HG02870 (cell line): ENCODE measurements at regions not wholly inside any gene's neighbourhood (a gene's known extent, or its start where the extent isn't known, plus 50 kb on each side); places are given as distances from the start of the nearest gene placed in this dataset.

ENCODE experiments used
- ATAC-seq: cut with Tn5 transposase; IDR thresholded peaks from one replicate; pipeline ENCODE4 v1.9.1; 2021; ENCODE audit warnings: mild to moderate bottlenecking, moderate library complexity; ENCODE audit not compliant: unreplicated experiment

GRCh38 chr5:147036691-147037245 lies 158.2 kb upstream of the PPP2R2B start:
- ATAC-seq: no peak

DNA sequence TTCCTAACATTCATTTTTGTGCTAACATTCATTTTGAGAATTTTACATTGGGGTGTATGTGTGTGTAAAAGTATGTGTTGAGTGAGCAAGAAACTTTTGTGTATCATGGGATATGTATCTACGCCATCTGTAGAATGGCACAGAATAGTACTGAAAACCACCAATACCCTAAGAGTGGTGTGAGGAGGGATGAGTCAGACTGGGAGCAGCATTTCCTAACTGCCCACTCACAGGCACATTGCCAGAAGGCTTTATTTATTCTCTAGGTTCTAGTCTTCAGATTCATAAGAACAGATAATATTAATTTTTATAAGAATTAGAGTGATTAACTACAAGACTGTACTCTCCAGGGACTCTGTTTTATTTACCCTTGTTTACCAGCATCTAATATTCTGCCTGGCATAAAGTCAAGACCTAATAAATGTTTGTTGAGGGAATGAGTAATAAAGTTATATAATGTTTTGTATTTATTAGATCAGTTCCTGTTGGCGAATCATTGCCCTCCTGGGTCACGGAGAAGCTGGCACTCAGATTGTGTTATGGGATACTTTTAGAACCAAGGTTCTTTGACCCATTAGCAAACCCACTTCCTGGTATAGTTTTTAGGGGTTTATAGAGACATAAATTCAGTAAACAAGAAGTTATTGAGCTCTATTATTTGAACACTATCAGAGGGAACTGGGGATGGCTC lies 159.1 kb upstream of the PPP2R2B start:
- ATAC-seq: no peak

GRCh38 chr5:147040856-147041255 lies 162.3 kb upstream of the PPP2R2B start:
- ATAC-seq: no peak

DNA sequence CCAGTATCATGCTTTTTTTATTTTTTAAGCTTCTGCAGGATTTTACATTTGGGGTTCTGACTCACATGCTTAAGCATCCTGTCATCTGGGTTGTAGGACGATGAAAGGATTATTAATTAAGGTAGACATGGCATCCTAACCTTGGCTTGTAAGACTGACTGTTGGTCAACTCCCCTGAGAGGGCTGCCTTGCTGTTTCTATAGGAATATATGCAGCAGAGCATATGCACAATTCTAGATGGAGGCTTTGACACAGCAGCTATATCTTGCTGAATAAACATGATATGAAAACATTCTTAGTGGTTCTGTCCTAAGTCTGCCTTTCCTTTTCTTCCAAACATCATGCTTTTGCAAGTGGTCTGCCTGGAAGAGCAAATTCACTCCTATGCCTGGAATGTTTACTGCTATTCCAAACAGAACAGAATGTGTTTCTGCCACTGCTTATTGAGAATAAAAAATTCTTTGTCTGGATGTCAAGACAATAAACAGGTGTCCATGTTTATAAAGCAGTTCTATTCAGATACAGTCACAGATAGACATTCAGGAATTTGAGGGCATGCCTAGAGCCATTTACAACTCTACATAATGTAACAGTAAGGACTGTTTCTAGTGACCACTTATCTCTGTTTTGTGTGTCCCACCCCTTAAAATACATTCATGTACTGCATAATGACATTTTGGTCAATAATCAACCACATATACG lies 166.2 kb upstream of the PPP2R2B start:
- no peak for ATAC-seq

DNA sequence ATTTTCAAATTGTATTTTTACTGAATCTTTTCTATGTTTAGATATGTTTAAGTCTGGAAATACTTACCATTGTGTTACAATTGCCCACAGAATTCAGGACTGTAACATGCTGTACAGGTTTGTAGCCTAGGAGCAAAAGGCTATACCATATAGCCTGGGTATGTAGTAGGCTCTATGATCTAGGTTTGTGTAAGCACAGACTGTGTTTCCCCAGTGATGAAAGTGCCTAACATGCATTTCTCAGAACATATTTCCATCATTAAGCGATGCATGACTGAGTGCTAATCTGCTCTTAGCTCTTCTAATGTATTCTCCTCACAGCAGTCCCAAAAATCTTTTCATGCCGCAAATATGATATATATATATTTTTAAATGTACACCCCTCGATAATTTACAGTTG lies 166.7 kb upstream of the PPP2R2B start:
- ATAC-seq: no peak

DNA sequence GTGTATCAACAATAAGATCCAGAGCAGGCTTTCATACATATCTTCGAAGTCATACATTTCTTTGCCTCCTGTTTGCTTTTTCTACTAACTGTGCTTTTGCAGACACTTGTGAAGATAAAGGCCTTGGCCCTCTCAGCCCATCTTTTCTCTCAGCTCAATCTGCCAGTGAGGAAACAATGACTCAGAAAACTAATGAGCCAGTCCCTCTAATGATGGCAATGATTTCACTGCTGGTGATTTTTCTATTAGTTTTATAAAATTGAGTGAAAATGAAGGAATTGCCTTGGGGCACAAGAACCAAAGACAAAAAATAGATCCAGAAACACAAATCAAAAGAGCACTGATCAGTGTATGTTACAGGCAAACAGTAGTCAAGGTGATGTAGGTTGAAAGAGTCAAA lies 167.7 kb upstream of the PPP2R2B start:
- no peak for ATAC-seq

DNA sequence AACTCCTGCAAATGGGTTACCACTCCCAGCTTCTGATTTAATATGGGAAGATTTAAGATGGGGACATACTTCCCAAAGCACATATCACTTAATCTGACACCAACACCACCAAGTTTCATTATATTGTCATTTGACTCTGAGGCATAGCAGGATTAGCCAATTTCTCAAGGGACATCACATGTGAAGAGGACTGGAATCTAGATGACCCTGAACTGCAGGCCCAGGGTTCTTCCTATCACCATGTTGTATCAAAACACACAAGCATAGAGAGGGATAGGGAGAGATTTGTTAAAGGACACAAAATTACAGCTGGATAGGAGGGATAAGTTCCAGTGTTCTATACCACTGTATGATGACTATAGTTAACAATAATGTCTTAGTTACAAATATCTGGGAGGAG lies 168.3 kb upstream of the PPP2R2B start:
- no peak for ATAC-seq

- no peak for ATAC-seq
These were observed 171.2 kb upstream of the PPP2R2B start for GRCh38 chr5:147049764-147050163.

DNA sequence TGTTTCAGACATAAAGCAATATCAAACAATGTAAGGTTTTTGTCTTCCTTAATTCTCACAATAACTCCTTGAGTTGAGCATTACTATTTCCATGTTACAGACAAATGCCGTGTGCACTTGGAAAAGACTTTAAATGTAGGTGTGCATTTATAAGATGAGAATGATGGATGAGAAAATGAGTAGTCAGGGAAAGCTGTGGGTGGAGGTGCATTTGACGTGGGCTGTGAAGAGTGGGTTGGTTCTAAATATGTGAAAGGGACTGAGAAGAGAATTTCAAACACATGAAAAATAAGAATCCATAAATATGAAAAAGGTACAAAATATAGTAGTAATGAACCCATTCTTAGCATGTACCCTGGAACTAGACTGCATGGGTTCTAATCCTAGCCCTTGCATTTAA lies 171.6 kb upstream of the PPP2R2B start:
- no peak for ATAC-seq

- ATAC-seq: no peak
These were observed 172.6 kb upstream of the PPP2R2B start for GRCh38 chr5:147051193-147051592.

- no peak for ATAC-seq
These were observed 174.0 kb upstream of the PPP2R2B start for GRCh38 chr5:147052519-147052918.

DNA sequence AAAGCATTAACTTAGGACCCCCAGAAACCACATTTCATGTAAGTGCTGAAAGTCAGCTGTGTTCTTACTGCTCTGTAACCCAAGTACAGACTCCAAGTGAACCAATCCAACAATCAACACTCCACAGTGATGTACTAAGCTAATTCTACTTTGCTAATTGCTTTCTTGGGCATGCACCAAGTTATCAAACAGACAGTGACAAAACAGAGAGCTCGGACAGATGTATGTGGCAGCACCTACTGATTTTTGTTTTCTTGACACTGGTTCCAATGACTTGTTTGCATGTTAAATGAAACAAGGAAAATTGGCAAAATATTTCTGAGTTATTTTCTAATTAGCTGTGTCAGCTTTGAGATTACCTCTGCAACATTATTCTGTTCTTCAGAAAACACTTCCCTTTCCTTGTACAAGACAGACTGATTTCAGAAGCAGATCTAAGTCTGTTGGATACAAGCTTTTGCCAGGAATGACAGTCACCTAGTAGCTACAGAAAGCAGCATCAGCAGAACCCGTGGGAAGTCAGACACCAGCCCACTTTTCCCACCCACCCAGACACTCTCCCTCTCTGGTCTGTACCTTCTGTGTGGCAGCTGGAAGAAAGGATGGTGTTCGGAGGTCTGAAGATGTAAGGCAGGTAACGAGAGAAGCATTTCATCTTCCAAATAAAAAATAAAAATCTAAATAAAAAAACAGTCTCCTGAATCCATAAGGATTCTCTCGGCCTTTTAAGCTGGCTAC lies 176.7 kb upstream of the PPP2R2B start:
- no peak for ATAC-seq

- ATAC-seq: no peak
These were observed 177.5 kb upstream of the PPP2R2B start for GRCh38 chr5:147055850-147056566.

GRCh38 chr5:147057051-147057450 lies 177.8 kb upstream of the STK32A start:
- no peak for ATAC-seq

- no peak for ATAC-seq
These were observed 173.4 kb upstream of the STK32A start for GRCh38 chr5:147061431-147061830.

DNA sequence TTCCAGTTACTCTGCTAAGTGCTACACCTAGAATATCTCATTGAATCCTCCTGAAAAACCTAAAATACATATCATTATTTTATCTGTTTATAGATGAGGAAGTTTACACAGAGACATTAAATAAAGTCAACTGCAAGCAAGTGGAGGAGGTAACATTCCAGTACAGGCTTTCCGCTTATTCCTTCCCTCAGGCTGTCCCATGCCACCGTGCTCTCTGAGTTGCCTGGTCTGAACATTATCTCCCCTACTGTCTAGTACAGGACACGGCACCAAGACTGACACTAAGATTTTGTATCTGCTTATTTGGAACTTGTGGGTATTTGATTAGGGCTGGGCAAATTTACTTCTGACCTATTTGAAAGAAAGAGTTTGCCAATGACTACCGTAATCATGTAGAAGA lies 172.4 kb upstream of the STK32A start:
- no peak for ATAC-seq

DNA sequence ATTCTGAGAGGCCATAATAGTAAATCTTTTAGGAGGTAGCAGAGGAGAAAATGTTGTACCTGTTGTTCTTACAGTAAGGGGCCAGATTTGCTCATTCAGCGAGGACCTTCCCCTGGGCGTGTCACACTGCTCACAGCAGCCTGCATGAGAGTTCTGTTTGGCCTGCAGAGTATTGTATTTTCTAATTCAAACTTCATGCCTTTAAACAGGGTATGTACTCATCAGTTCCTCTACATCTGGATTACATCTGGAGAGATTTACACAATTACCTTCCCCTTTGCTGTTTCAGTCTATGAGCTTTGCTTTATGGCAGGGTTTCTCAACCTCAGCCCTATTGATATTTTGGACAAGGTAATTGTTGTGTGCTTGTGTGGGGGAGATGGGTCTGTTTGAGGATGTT lies 170.9 kb upstream of the STK32A start:
- ATAC-seq: no peak

DNA sequence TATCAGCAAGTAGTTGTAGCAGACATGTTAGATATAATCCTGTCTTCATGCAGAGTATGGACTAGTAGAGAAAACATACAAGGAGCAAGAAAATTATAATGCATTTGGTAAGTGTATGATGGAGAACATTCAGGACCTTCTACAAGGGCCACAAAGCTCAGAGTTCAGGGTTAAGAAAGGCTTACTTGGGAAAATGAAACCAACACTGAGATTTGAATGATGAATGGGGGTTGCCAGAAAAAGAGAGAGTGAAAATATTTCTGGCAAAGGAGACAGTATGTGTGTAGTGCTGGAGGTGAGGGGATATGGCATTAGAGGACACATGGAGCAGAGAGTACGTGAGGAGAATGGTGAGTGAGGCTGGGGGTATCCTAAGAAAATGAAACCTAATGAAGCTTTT lies 169.8 kb upstream of the STK32A start:
- ATAC-seq: peak; percentile 65

- ATAC-seq: no peak
These were observed 165.8 kb upstream of the STK32A start for GRCh38 chr5:147068998-147069397.

GRCh38 chr5:147072622-147073021 lies 162.2 kb upstream of the STK32A start:
- ATAC-seq: no peak

- ATAC-seq: no peak
These were observed 161.7 kb upstream of the STK32A start for GRCh38 chr5:147073098-147073497.
